Body of pancreas (tissue), 4 donors: ENCODE measurements at regions not wholly inside any gene's neighbourhood (a gene's known extent, or its start where the extent isn't known, plus 50 kb on each side); places are given as distances from the start of the nearest gene placed in this dataset.

Source experiments
- CTCF ChIP-seq, 7 experiments: fragments of 450-650 bp in 4 of 7; fragments of 200-600 bp in 3 of 7; sonication (generic) in 3 of 7; IDR thresholded peaks; one replicate each; pipeline ENCODE4 v1.5.1; 2016 to 2019; ENCODE audit warnings: antibody characterized with exemption in 7 of 7
- POLR2A ChIP-seq, 3 donors: fragments of 450-650 bp; IDR thresholded peaks; one replicate each; pipeline ENCODE4 v1.6.1; 2016; ENCODE audit warnings: antibody characterized with exemption in 3 of 3, mild to moderate bottlenecking in 2 of 3

GRCh38 chr3:40763807-40764206, 239.0 kb downstream of the ZNF621 start:
- TF ChIP-seq CTCF (IDR thresholded peaks at IDR 0.05) (no peak), POLR2A (IDR thresholded peaks at IDR 0.05) (no peak)
